ENCODE measurements at regions not wholly inside any gene's neighbourhood (a gene's known extent, or its start where the extent isn't known, plus 50 kb on each side); places are given as distances from the start of the nearest gene placed in this dataset.

- TF ChIP-seq EZH2 (IDR thresholded peaks at IDR 0.05; ENCODE audit: low read length, missing control alignments) = no peak
- no peak for TF ChIP-seq CTCF (conservative IDR thresholded peaks at IDR 0.05 in 1 of 2, IDR thresholded peaks at IDR 0.05 in 1 of 2; ENCODE audit: low read depth in 1 of 2, low read length in 2 of 2)
- H3K79me2 ChIP-seq (ENCODE audit: control insufficient read depth, insufficient read depth, low read length) = no peaks in the 10 kb centered on the region
- H3K9me3 ChIP-seq (ENCODE audit: control insufficient read depth, insufficient read depth, low read depth, low read length) = no peaks in the 10 kb centered on the region
- H3K27me3 ChIP-seq (ENCODE audit: control insufficient read depth, insufficient read depth, low read length) = no peaks in the 10 kb centered on the region
- no peak for DNase-seq (ENCODE audit: low read depth in 2 of 2)
- H3K27ac ChIP-seq (ENCODE audit: insufficient read depth, low read length) = no peak overlapping the region
- H3K4me3 ChIP-seq (replicated peaks in 1 of 4; ENCODE audit: control extremely low read depth in 1 of 4, insufficient read depth in 1 of 4, low read depth in 3 of 4, low read length in 4 of 4) = no peak overlapping the region
- no peak overlapping the region for H2AFZ ChIP-seq (ENCODE audit: low read length)
- H4K20me1 ChIP-seq (ENCODE audit: control insufficient read depth, extremely low read depth, insufficient read depth, low read length) = no peaks in the 10 kb centered on the region
- no peak overlapping the region for H3K9ac ChIP-seq (ENCODE audit: insufficient read depth, low read length)
- no peak overlapping the region for H3K4me2 ChIP-seq (ENCODE audit: extremely low read depth, insufficient read depth, low read length)
- no peaks in the 10 kb centered on the region for H3K36me3 ChIP-seq (ENCODE audit: control insufficient read depth, insufficient read depth, low read length)
- no peaks in the 10 kb centered on the region for H3K4me1 ChIP-seq (ENCODE audit: control insufficient read depth, extremely low read depth, insufficient read depth, low read length)
These were observed 254.6 kb downstream of the BRINP1 start for GRCh38 chr9:119114681-119115080.
